ENCODE measurements at regions not wholly inside any gene's neighbourhood (a gene's known extent, or its start where the extent isn't known, plus 50 kb on each side); places are given as distances from the start of the nearest gene placed in this dataset.

- Histone ChIP-seq H3K4me1 (ENCODE audit: control insufficient read depth in 1 of 2, low read depth in 2 of 2) (no peaks in the 10 kb centered on the region), H3K27ac (no peak overlapping the region), H3K4me3 (no peak overlapping the region), H3K36me3 (no peaks in the 10 kb centered on the region), H3K9me3 (no peaks in the 10 kb centered on the region), H3K27me3 (replicated peaks; ENCODE audit: insufficient read depth) (no peaks in the 10 kb centered on the region)
- DNase-seq (ENCODE audit: low spot score) = no peak
- ATAC-seq (ENCODE audit: insufficient number of reproducible peaks, low FRiP score, low read depth) = no peak
- TF ChIP-seq CTCF (IDR thresholded peaks at IDR 0.05) = no peak
Observed at GRCh38 chr2:6449343-6449742, 416.4 kb downstream of the CMPK2 start.

- Histone ChIP-seq H3K27ac (no peak overlapping the region), H3K4me1 (ENCODE audit: control insufficient read depth in 1 of 2, low read depth in 2 of 2) (no peaks in the 10 kb centered on the region), H3K36me3 (no peaks in the 10 kb centered on the region), H3K4me3 (no peak overlapping the region), H3K27me3 (replicated peaks; ENCODE audit: insufficient read depth) (no peaks in the 10 kb centered on the region), H3K9me3 (no peaks in the 10 kb centered on the region)
- ATAC-seq (ENCODE audit: insufficient number of reproducible peaks, low FRiP score, low read depth) (no peak), DNase-seq (ENCODE audit: low spot score) (no peak)
- no peak for TF ChIP-seq CTCF (IDR thresholded peaks at IDR 0.05)
Observed at GRCh38 chr2:6452702-6453481, 412.8 kb downstream of the CMPK2 start.

GRCh38 chr2:6454286-6454990 is 411.3 kb downstream of the CMPK2 start:
- H3K9me3 ChIP-seq = no peaks in the 10 kb centered on the region
- H3K27me3 ChIP-seq (replicated peaks; ENCODE audit: insufficient read depth) = no peaks in the 10 kb centered on the region
- no peaks in the 10 kb centered on the region for H3K4me1 ChIP-seq (ENCODE audit: control insufficient read depth in 1 of 2, low read depth in 2 of 2)
- TF ChIP-seq CTCF (IDR thresholded peaks at IDR 0.05) = no peak
- no peak for DNase-seq (ENCODE audit: low spot score)
- H3K36me3 ChIP-seq = no peaks in the 10 kb centered on the region
- ATAC-seq (ENCODE audit: insufficient number of reproducible peaks, low FRiP score, low read depth) = no peak
- H3K27ac ChIP-seq = no peak overlapping the region
- no peak overlapping the region for H3K4me3 ChIP-seq

- DNase-seq (ENCODE audit: low spot score) (no peak), ATAC-seq (ENCODE audit: insufficient number of reproducible peaks, low FRiP score, low read depth) (no peak)
- H3K4me1 ChIP-seq (ENCODE audit: control insufficient read depth in 1 of 2, low read depth in 2 of 2) = no peaks in the 10 kb centered on the region
- no peak for TF ChIP-seq CTCF (IDR thresholded peaks at IDR 0.05)
- H3K9me3 ChIP-seq = no peaks in the 10 kb centered on the region
- H3K4me3 ChIP-seq = no peak overlapping the region
- H3K27me3 ChIP-seq (replicated peaks; ENCODE audit: insufficient read depth) = no peaks in the 10 kb centered on the region
- H3K27ac ChIP-seq = no peak overlapping the region
- no peaks in the 10 kb centered on the region for H3K36me3 ChIP-seq
Observed at GRCh38 chr2:6459138-6459537, 406.6 kb downstream of the CMPK2 start.

GRCh38 chr2:6470518-6470917 is 395.2 kb downstream of the CMPK2 start:
- no peak for ATAC-seq (ENCODE audit: insufficient number of reproducible peaks, low FRiP score, low read depth)
- no peak for TF ChIP-seq CTCF (IDR thresholded peaks at IDR 0.05)
- Histone ChIP-seq H3K4me1 (ENCODE audit: control insufficient read depth in 1 of 2, low read depth in 2 of 2) (no peaks in the 10 kb centered on the region), H3K36me3 (no peaks in the 10 kb centered on the region), H3K4me3 (no peak overlapping the region), H3K27ac (no peak overlapping the region), H3K27me3 (replicated peaks; ENCODE audit: insufficient read depth) (no peaks in the 10 kb centered on the region), H3K9me3 (no peaks in the 10 kb centered on the region)
- no peak for DNase-seq (ENCODE audit: low spot score)
